Fibroblast of lung (primary cell): ENCODE measurements at regions not wholly inside any gene's neighbourhood (a gene's known extent, or its start where the extent isn't known, plus 50 kb on each side); places are given as distances from the start of the nearest gene placed in this dataset.

Experiments
- DNase-seq, 2 donors: peaks; one replicate each; pipeline versions ENCODE4 v3.0.0 to v3.0.0-alpha.2; 2010; ENCODE audit warnings: low read depth in 2 of 2
- H2AFZ ChIP-seq: 2 replicates; pipeline ENCODE4 v1.5.1; 2012; ENCODE audit warnings: low read length, control low read depth, inconsistent platforms
- H3K27ac ChIP-seq: 2 replicates; pipeline ENCODE4 v1.5.1; 2011; ENCODE audit warnings: low read length, control low read depth; ENCODE audit not compliant: insufficient read depth
- H3K27me3 ChIP-seq: 2 replicates; pipeline ENCODE4 v1.5.1; 2011; ENCODE audit warnings: mild to moderate bottlenecking, low read length; ENCODE audit not compliant: control insufficient read depth, insufficient read depth
- H3K36me3 ChIP-seq: 2 replicates; pipeline ENCODE4 v1.5.1; 2011; ENCODE audit warnings: low read length; ENCODE audit not compliant: control insufficient read depth, insufficient read depth
- H3K4me1 ChIP-seq: 2 replicates; pipeline ENCODE4 v1.5.1; 2011; ENCODE audit warnings: low read length; ENCODE audit not compliant: control insufficient read depth, insufficient read depth; ENCODE audit errors: extremely low read depth
- H3K4me2 ChIP-seq: 2 replicates; pipeline ENCODE4 v1.5.1; 2011; ENCODE audit warnings: low read length, control low read depth; ENCODE audit not compliant: insufficient read depth; ENCODE audit errors: extremely low read depth
- H3K4me3 ChIP-seq, 4 experiments: fragments of 200-600 bp in 1 of 4; sonication (generic) in 1 of 4; replicated peaks in 1 of 4; 2 replicates each; pipeline ENCODE4 v1.5.1; 2011 to 2016; ENCODE audit warnings: low read length in 4 of 4, low read depth in 3 of 4, mild to moderate bottlenecking in 3 of 4, control low read depth in 2 of 4, inconsistent platforms in 1 of 4, mixed read lengths in 1 of 4; ENCODE audit not compliant: insufficient read depth in 1 of 4; ENCODE audit errors: control extremely low read depth in 1 of 4
- H3K79me2 ChIP-seq: 2 replicates; pipeline ENCODE4 v1.5.1; 2012; ENCODE audit warnings: mild to moderate bottlenecking, low read length, inconsistent platforms; ENCODE audit not compliant: control insufficient read depth, insufficient read depth
- H3K9ac ChIP-seq: 2 replicates; pipeline ENCODE4 v1.5.1; 2011; ENCODE audit warnings: mild to moderate bottlenecking, low read length, control low read depth; ENCODE audit not compliant: insufficient read depth
- H3K9me3 ChIP-seq: 2 replicates; pipeline ENCODE4 v1.5.1; 2012; ENCODE audit warnings: low read depth, low read length; ENCODE audit not compliant: control insufficient read depth, insufficient read depth
- H4K20me1 ChIP-seq: 2 replicates; pipeline ENCODE4 v1.5.1; 2011; ENCODE audit warnings: low read length; ENCODE audit not compliant: control insufficient read depth, insufficient read depth; ENCODE audit errors: extremely low read depth
- EZH2 ChIP-seq: IDR thresholded peaks from 2 replicates; pipeline ENCODE4 v1.5.1; 2012; ENCODE audit warnings: low read length, control low read depth, mild to moderate bottlenecking; ENCODE audit errors: missing control alignments
- TF ChIP-seq, protein P1 (sequence below), 2 donors: IDR thresholded peaks in 1 of 2; conservative IDR thresholded peaks in 1 of 2; 1 replicate in 1 of 2; 2 replicates in 1 of 2; pipeline ENCODE4 v1.5.1; 2011 to 2012; ENCODE audit warnings: low read length in 2 of 2, control low read depth in 1 of 2, inconsistent platforms in 1 of 2, low read depth in 1 of 2, mild to moderate bottlenecking in 1 of 2

DNA sequence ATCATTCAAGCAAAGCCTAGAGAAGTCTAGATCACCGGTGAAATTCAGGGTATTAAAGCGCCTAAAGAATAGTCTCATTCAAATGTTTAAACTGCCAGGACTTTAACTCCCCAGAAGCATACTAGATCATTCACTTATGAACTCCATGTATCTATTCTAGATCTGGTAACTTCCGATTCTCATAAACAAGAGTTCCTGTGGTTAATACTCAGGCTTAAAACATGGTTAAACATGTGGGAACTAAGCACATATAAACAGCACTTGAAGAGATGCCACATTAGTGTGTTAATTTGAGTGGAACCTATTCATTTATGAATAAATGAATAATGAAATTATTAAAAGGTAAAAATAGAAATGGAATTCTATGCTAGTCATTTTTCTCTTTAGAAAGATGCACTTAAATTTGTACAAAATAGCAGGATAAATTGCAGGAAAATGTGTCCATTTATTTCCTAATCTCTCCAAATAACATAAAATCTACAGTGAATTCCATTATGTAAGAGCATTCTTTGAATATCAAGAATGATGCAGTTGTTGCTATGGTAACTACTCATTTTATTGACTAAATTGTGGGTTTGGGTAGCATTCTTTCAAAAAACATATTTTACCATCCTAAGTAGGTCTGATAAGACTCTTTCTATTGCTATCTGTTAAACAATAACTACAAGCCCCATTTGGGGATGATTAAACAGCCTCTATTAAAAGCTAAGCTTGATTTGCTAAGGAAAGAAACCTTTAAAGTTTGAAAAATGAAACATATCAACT lies 147.6 kb upstream of the TMEM168 start:
- Histone ChIP-seq H3K27me3 (no peaks in the 10 kb centered on the region), H3K4me1 (no peaks in the 10 kb centered on the region), H3K4me3 (peak overlapping the region; percentile 9 to 91 (median 84)), H2AFZ (no peak overlapping the region), H3K9ac (peak overlapping the region; percentile 76), H3K9me3 (no peaks in the 10 kb centered on the region), H3K4me2 (peak overlapping the region; percentile 93), H3K36me3 (no peaks in the 10 kb centered on the region), H4K20me1 (no peaks in the 10 kb centered on the region), H3K27ac (peak overlapping the region; percentile 83), H3K79me2 (peaks cover 13% of the 10 kb centered on the region)
- peak; percentile 15 to 59 for DNase-seq
- no peak for TF ChIP-seq EZH2
- TF ChIP-seq, protein P1, sequence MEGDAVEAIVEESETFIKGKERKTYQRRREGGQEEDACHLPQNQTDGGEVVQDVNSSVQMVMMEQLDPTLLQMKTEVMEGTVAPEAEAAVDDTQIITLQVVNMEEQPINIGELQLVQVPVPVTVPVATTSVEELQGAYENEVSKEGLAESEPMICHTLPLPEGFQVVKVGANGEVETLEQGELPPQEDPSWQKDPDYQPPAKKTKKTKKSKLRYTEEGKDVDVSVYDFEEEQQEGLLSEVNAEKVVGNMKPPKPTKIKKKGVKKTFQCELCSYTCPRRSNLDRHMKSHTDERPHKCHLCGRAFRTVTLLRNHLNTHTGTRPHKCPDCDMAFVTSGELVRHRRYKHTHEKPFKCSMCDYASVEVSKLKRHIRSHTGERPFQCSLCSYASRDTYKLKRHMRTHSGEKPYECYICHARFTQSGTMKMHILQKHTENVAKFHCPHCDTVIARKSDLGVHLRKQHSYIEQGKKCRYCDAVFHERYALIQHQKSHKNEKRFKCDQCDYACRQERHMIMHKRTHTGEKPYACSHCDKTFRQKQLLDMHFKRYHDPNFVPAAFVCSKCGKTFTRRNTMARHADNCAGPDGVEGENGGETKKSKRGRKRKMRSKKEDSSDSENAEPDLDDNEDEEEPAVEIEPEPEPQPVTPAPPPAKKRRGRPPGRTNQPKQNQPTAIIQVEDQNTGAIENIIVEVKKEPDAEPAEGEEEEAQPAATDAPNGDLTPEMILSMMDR (conservative IDR thresholded peaks at IDR 0.05 in 1 of 2, IDR thresholded peaks at IDR 0.05 in 1 of 2; ENCODE audit: low read depth in 1 of 2, low read length in 2 of 2): no peak

GRCh38 chr7:112933598-112933997 lies 143.4 kb upstream of the TMEM168 start:
- H3K79me2 ChIP-seq: peaks cover 8% of the 10 kb centered on the region
- no peak for DNase-seq
- no peaks in the 10 kb centered on the region for H4K20me1 ChIP-seq
- TF ChIP-seq, protein P1 (conservative IDR thresholded peaks at IDR 0.05 in 1 of 2, IDR thresholded peaks at IDR 0.05 in 1 of 2; ENCODE audit: low read depth in 1 of 2, low read length in 2 of 2): no peak
- TF ChIP-seq EZH2: no peak
- no peaks in the 10 kb centered on the region for H3K9me3 ChIP-seq
- H3K27me3 ChIP-seq: no peaks in the 10 kb centered on the region
- no peaks in the 10 kb centered on the region for H3K36me3 ChIP-seq
- no peak overlapping the region for H3K27ac ChIP-seq
- no peak overlapping the region for H3K9ac ChIP-seq
- H3K4me1 ChIP-seq: no peaks in the 10 kb centered on the region
- no peak overlapping the region for H2AFZ ChIP-seq
- no peak overlapping the region for H3K4me2 ChIP-seq
- no peak overlapping the region for H3K4me3 ChIP-seq

GRCh38 chr7:112930787-112931186 lies 140.6 kb upstream of the TMEM168 start:
- H3K27ac ChIP-seq: no peak overlapping the region
- H3K79me2 ChIP-seq: no peaks in the 10 kb centered on the region
- TF ChIP-seq, protein P1 (conservative IDR thresholded peaks at IDR 0.05 in 1 of 2, IDR thresholded peaks at IDR 0.05 in 1 of 2; ENCODE audit: low read depth in 1 of 2, low read length in 2 of 2): no peak
- no peak for TF ChIP-seq EZH2
- H3K9me3 ChIP-seq: no peaks in the 10 kb centered on the region
- H3K36me3 ChIP-seq: no peaks in the 10 kb centered on the region
- H3K4me3 ChIP-seq: no peak overlapping the region
- DNase-seq: peak; percentile 77 to 87
- no peaks in the 10 kb centered on the region for H3K4me1 ChIP-seq
- H3K9ac ChIP-seq: no peak overlapping the region
- no peaks in the 10 kb centered on the region for H4K20me1 ChIP-seq
- no peak overlapping the region for H2AFZ ChIP-seq
- H3K4me2 ChIP-seq: no peak overlapping the region
- no peaks in the 10 kb centered on the region for H3K27me3 ChIP-seq
